ENCODE measurements at regions not wholly inside any gene's neighbourhood (a gene's known extent, or its start where the extent isn't known, plus 50 kb on each side); places are given as distances from the start of the nearest gene placed in this dataset.
"Not testable (repeated sequence)": the region's sequence is repeated elsewhere in the genome, so short reads cannot be mapped to it uniquely, and the experiment has no call there.

DNA sequence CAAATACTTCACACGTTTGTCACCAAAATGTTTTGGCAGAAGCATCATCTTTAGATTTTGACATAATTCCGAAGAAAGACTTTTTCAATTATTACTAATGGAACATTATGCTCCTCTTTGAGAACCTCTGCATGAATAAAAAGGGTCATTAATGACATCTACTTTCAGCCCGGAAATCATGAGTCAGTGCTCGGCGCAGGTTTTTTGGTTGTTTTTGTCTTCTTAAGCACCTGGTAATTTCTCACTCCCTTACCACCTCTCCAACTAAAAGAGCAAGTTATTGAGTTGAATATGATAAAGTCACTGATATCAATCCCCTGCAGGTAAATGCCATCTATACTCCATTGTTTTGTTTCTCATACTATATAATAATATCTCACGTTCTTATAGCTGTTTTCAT is 113.0 kb upstream of the PBX1 start:
- WGBS, 4 donors: 91 to 96% (median 94%) methylated on average over 6 of the region's 6 CpGs
- Histone ChIP-seq H3K27me3 (no peaks in the 10 kb centered on the region), H3K4me1 (replicated peaks in 1 of 2) (peaks cover 0 to under 1% of the 10 kb centered on the region in 2 donors), H3K27ac (no peak overlapping the region), H3K9me3 (replicated peaks in 1 of 3) (no peaks in the 10 kb centered on the region), H3K36me3 (replicated peaks in 1 of 2) (no peaks in the 10 kb centered on the region), H3K4me3 (no peak overlapping the region)
- no peak for DNase-seq
- TF ChIP-seq, protein P1, sequence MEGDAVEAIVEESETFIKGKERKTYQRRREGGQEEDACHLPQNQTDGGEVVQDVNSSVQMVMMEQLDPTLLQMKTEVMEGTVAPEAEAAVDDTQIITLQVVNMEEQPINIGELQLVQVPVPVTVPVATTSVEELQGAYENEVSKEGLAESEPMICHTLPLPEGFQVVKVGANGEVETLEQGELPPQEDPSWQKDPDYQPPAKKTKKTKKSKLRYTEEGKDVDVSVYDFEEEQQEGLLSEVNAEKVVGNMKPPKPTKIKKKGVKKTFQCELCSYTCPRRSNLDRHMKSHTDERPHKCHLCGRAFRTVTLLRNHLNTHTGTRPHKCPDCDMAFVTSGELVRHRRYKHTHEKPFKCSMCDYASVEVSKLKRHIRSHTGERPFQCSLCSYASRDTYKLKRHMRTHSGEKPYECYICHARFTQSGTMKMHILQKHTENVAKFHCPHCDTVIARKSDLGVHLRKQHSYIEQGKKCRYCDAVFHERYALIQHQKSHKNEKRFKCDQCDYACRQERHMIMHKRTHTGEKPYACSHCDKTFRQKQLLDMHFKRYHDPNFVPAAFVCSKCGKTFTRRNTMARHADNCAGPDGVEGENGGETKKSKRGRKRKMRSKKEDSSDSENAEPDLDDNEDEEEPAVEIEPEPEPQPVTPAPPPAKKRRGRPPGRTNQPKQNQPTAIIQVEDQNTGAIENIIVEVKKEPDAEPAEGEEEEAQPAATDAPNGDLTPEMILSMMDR (IDR thresholded peaks at IDR 0.05): no peak
- no peak for TF ChIP-seq POLR2A (IDR thresholded peaks at IDR 0.05)
- intact Hi-C loops (cut with DNase I): no loop called here

DNA sequence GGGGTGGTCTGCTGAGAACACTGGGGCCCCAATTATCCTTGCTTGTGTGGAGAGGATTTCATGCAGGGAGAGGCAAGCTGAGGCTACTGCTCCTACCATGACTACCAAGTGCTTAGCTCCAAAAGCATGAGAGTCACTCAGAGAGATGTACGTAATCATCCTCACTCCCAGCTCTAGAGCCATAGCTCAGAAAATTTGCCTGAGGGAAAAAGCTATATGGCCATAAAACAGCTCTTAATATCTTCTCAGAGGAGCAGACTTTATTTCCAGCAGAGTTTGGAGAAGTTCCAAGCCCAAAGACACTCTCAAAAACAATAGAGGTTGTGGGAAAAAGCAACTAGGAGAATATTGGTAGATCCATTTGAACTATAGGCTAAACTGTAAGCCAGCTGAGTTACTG is 106.4 kb upstream of the PBX1 start:
- TF ChIP-seq, protein P1 (IDR thresholded peaks at IDR 0.05): no peak
- TF ChIP-seq POLR2A (IDR thresholded peaks at IDR 0.05): no peak
- H3K4me3 ChIP-seq: no peak overlapping the region
- H3K36me3 ChIP-seq (replicated peaks in 1 of 2): no peaks in the 10 kb centered on the region
- 89 to 100% (median 95%) methylated on average over 1 of the region's 1 CpG for WGBS, 4 donors
- DNase-seq: no peak
- H3K27me3 ChIP-seq: no peaks in the 10 kb centered on the region
- no peak overlapping the region for H3K27ac ChIP-seq
- intact Hi-C loops (cut with DNase I): no loop called here
- H3K4me1 ChIP-seq (replicated peaks in 1 of 2): no peaks in the 10 kb centered on the region
- H3K9me3 ChIP-seq (replicated peaks in 1 of 3): no peaks in the 10 kb centered on the region

DNA sequence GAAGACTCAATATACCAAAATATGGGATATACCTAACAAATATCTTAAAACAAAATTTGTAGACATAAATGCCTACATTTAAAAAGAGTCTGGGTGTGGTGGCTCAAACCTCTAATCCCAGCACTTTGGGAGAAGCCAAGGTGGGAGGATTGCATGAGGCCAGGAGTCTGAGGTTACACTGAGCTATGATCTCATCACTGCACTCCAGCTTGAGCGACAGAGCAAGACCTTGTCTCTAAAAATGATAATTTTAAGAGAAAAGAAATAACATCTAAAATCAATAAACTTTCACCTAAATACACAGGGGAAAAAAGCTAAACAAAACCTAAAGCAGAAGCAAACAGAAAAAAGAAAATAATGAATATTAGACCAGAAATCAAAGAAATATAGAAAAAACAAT is 102.7 kb upstream of the PBX1 start:
- no peaks in the 10 kb centered on the region for H3K9me3 ChIP-seq (replicated peaks in 1 of 3)
- H3K4me3 ChIP-seq: no peak overlapping the region
- H3K27me3 ChIP-seq: no peaks in the 10 kb centered on the region
- TF ChIP-seq POLR2A (IDR thresholded peaks at IDR 0.05): no peak
- TF ChIP-seq, protein P1 (IDR thresholded peaks at IDR 0.05): no peak
- 82 to 94% (median 88%) methylated on average over 1 of the region's 1 CpG for WGBS, 4 donors
- H3K36me3 ChIP-seq (replicated peaks in 1 of 2): no peaks in the 10 kb centered on the region
- intact Hi-C loops (cut with DNase I): no loop called here
- no peak overlapping the region for H3K27ac ChIP-seq
- DNase-seq: no peak
- no peaks in the 10 kb centered on the region for H3K4me1 ChIP-seq (replicated peaks in 1 of 2)

DNA sequence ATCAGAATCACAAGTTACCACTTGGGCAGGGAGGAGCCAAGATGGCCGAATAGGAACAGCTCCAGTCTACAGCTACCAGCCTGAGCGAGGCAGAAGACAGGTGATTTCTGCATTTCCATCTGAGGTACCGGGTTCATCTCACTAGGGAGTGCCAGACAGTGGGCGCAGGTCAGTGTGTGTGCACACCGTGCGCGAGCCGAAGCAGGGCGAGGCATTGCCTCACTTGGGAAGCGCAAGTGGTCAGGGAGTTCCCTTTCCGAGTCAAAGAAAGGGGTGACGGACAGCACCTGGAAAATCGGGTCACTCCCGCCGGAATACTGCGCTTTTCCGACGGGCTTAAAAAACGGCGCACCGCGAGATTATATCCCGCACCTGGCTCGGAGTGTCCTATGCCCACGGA is 99.8 kb upstream of the PBX1 start:
- H3K4me1 ChIP-seq (replicated peaks in 1 of 2); DNase-seq; H3K4me3 ChIP-seq; intact Hi-C loops (cut with DNase I); H3K27me3 ChIP-seq; H3K9me3 ChIP-seq (replicated peaks in 1 of 3); H3K36me3 ChIP-seq (replicated peaks in 1 of 2); H3K27ac ChIP-seq: not testable (repeated sequence)
- WGBS, 4 donors: 92 to 96% (median 94%) methylated on average over 22 to 25 of the region's 25 CpGs

DNA sequence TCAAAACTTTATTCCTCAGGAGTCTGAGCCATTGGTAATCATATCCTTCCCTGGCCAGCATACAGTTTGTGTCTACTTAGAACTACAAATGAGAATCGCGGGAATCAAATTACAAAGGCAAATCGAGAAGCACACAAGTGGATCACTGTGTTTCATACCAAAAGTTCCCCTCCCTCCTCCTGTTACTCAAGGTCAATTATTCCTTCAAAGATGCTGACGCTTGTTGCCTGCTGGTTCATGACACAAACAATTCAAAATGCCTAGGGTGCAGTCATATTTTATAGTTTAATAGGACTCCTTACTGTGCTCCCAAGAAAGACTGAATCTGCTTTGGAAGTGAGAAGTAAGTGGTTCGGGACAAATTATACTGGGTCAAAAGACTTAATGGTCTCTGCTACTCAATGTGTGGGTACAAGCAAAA is 93.0 kb upstream of the PBX1 start:
- Histone ChIP-seq H3K4me3 (no peak overlapping the region), H3K9me3 (replicated peaks in 1 of 3) (no peaks in the 10 kb centered on the region), H3K27ac (no peak overlapping the region), H3K4me1 (replicated peaks in 1 of 2) (no peaks in the 10 kb centered on the region), H3K36me3 (replicated peaks in 1 of 2) (no peaks in the 10 kb centered on the region), H3K27me3 (no peaks in the 10 kb centered on the region)
- intact Hi-C loops (cut with DNase I): no loop called here
- TF ChIP-seq POLR2A (IDR thresholded peaks at IDR 0.05): no peak
- TF ChIP-seq, protein P1 (IDR thresholded peaks at IDR 0.05): no peak
- WGBS, 4 donors: 75 to 83% (median 76%) methylated on average over 5 of the region's 5 CpGs
- no peak for DNase-seq
